NK-92 treated with Interleukin-12 subunit alpha and Interleukin-12 subunit beta, amount 100 ng/mL, for 24 hours (cell line): ENCODE measurements at regions not wholly inside any gene's neighbourhood (a gene's known extent, or its start where the extent isn't known, plus 50 kb on each side); places are given as distances from the start of the nearest gene placed in this dataset.
A peak's percentile ranks its signal among the peaks of the same experiment; 100 is the strongest.
"Not testable (repeated sequence)": the region's sequence is repeated elsewhere in the genome, so short reads cannot be mapped to it uniquely, and the experiment has no call there.

Experiments
- DNase-seq: peaks from one replicate; lab custom pipeline; 2025; lab: John Stamatoyannopoulos, UW

- peak; percentile 20 for DNase-seq
Measured at GRCh38 chr9:73219985-73220626, 68.4 kb downstream of the ANXA1 start.

- no peak for DNase-seq
Measured at GRCh38 chr9:73223594-73223993, 71.9 kb downstream of the ANXA1 start.

GRCh38 chr9:73229543-73229942 is 77.9 kb downstream of the ANXA1 start:
- DNase-seq, result no peak

GRCh38 chr9:73230251-73230650 is 78.6 kb downstream of the ANXA1 start:
- DNase-seq, result no peak

GRCh38 chr9:73231203-73231602 is 79.5 kb downstream of the ANXA1 start:
- DNase-seq, result no peak

GRCh38 chr9:73233359-73234007 is 81.8 kb downstream of the ANXA1 start:
- DNase-seq, result no peak

GRCh38 chr9:73234008-73234360 is 82.3 kb downstream of the ANXA1 start:
- DNase-seq, result no peak

GRCh38 chr9:73237140-73237539 is 85.5 kb downstream of the ANXA1 start:
- no peak for DNase-seq

- DNase-seq, result no peak
Measured at GRCh38 chr9:73239570-73240265, 88.1 kb downstream of the ANXA1 start.

- DNase-seq, result no peak
Measured at GRCh38 chr9:73243078-73243477, 91.4 kb downstream of the ANXA1 start.

GRCh38 chr9:73259086-73259696 is 107.5 kb downstream of the ANXA1 start:
- no peak for DNase-seq

- DNase-seq, result no peak
Measured at GRCh38 chr9:73260506-73260905, 108.8 kb downstream of the ANXA1 start.

GRCh38 chr9:73264631-73265030 is 113.0 kb downstream of the ANXA1 start:
- DNase-seq, result no peak

- DNase-seq, result no peak
Measured at GRCh38 chr9:73265876-73266275, 114.2 kb downstream of the ANXA1 start.

GRCh38 chr9:73269430-73270101 is 117.9 kb downstream of the ANXA1 start:
- DNase-seq, result no peak

- no peak for DNase-seq
Measured at GRCh38 chr9:73270967-73271721, 119.5 kb downstream of the ANXA1 start.

- no peak for DNase-seq
Measured at GRCh38 chr9:73280113-73280512, 128.4 kb downstream of the ANXA1 start.

GRCh38 chr9:73284377-73284776 is 132.7 kb downstream of the ANXA1 start:
- DNase-seq, result no peak

- DNase-seq, result no peak
Measured at GRCh38 chr9:73294336-73294735, 142.7 kb downstream of the ANXA1 start.

GRCh38 chr9:73325983-73326382 is 174.3 kb downstream of the ANXA1 start:
- DNase-seq, result no peak

GRCh38 chr9:73327149-73327548 is 175.5 kb downstream of the ANXA1 start:
- DNase-seq, result no peak

GRCh38 chr9:73337182-73337581 is 185.5 kb downstream of the ANXA1 start:
- not testable (repeated sequence) for DNase-seq
